Lower leg skin (tissue), 3 donors: ENCODE measurements at regions not wholly inside any gene's neighbourhood (a gene's known extent, or its start where the extent isn't known, plus 50 kb on each side); places are given as distances from the start of the nearest gene placed in this dataset.

ENCODE experiments used
- CTCF ChIP-seq, 3 donors: fragments of 450-650 bp; IDR thresholded peaks; one replicate each; pipeline ENCODE4 v1.5.1; 2016; ENCODE audit warnings: antibody characterized with exemption in 3 of 3, mild to moderate bottlenecking in 3 of 3, moderate library complexity in 2 of 3
- POLR2A ChIP-seq, 2 donors: fragments of 450-650 bp; IDR thresholded peaks; one replicate each; pipeline ENCODE4 v1.6.1; 2016 to 2017; ENCODE audit warnings: antibody characterized with exemption in 2 of 2, mild to moderate bottlenecking in 1 of 2, moderate library complexity in 1 of 2

GRCh38 chr13:44013758-44014291, 134.1 kb downstream of the LACC1 start:
- TF ChIP-seq CTCF (IDR thresholded peaks at IDR 0.05): no peak
- no peak for TF ChIP-seq POLR2A (IDR thresholded peaks at IDR 0.05)
